Loucy (cell line): ENCODE measurements at regions not wholly inside any gene's neighbourhood (a gene's known extent, or its start where the extent isn't known, plus 50 kb on each side); places are given as distances from the start of the nearest gene placed in this dataset.

Experiments used
- H2AFZ ChIP-seq: fragments of 200-600 bp; sonication (generic); 2 replicates; pipeline ENCODE4 v1.6.0; 2016; ENCODE audit warnings: antibody characterized with exemption, mild to moderate bottlenecking, low read length, moderate library complexity
- H3F3A ChIP-seq: fragments of 200-600 bp; 2 replicates; pipeline ENCODE4 v1.6.0; 2016; ENCODE audit warnings: antibody characterized with exemption, low read depth, mild to moderate bottlenecking
- H3K27me3 ChIP-seq: fragments of 200-600 bp; sonication (generic); 2 replicates; pipeline ENCODE4 v1.6.1; 2014; ENCODE audit warnings: low read length, mild to moderate bottlenecking; ENCODE audit not compliant: insufficient read depth, poor library complexity, severe bottlenecking
- H3K36me3 ChIP-seq: fragments of 200-600 bp; sonication (generic); 2 replicates; pipeline ENCODE4 v1.6.1; 2016; ENCODE audit warnings: low read length; ENCODE audit not compliant: insufficient read depth
- H3K4me1 ChIP-seq: fragments of 200-600 bp; sonication (generic); 2 replicates; pipeline ENCODE4 v1.5.1; 2014; ENCODE audit warnings: low read length, mild to moderate bottlenecking; ENCODE audit not compliant: insufficient read depth, poor library complexity, severe bottlenecking
- H3K4me2 ChIP-seq: fragments of 200-600 bp; sonication (generic); 2 replicates; pipeline ENCODE4 v1.6.0; 2014; ENCODE audit warnings: antibody characterized with exemption, low read length, low read depth, mild to moderate bottlenecking; ENCODE audit not compliant: poor library complexity, severe bottlenecking
- H3K4me3 ChIP-seq: fragments of 200-600 bp; sonication (generic); 2 replicates; pipeline ENCODE4 v1.5.1; 2014; ENCODE audit warnings: low read length, mild to moderate bottlenecking, mixed read lengths; ENCODE audit not compliant: poor library complexity, severe bottlenecking
- H3K79me2 ChIP-seq: fragments of 200-600 bp; sonication (generic); 2 replicates; pipeline ENCODE4 v1.6.1; 2014; ENCODE audit warnings: low read length; ENCODE audit not compliant: insufficient read depth
- H3K9ac ChIP-seq: fragments of 200-600 bp; sonication (generic); 2 replicates; pipeline ENCODE4 v1.6.0; 2014; ENCODE audit warnings: mild to moderate bottlenecking, low read depth, low read length, moderate library complexity; ENCODE audit not compliant: poor library complexity, severe bottlenecking
- H3K9me2 ChIP-seq: fragments of 200-600 bp; sonication (generic); replicated peaks from 2 replicates; pipeline ENCODE4 v1.6.1; 2016; ENCODE audit warnings: low read depth, low read length, mixed read lengths
- H3K9me3 ChIP-seq: fragments of 200-600 bp; sonication (generic); 2 replicates; pipeline ENCODE4 v1.6.1; 2014; ENCODE audit warnings: mild to moderate bottlenecking, antibody characterized with exemption, low read length, low read depth; ENCODE audit not compliant: insufficient read depth
- H4K20me1 ChIP-seq: fragments of 200-600 bp; sonication (generic); 2 replicates; pipeline ENCODE4 v1.6.0; 2014; ENCODE audit warnings: antibody characterized with exemption, low read length, mild to moderate bottlenecking; ENCODE audit not compliant: insufficient read depth, poor library complexity, severe bottlenecking
- EZH2phosphoT487 ChIP-seq: fragments of 200-600 bp; IDR thresholded peaks from 2 replicates; pipeline ENCODE4 v1.6.1; 2018; ENCODE audit warnings: antibody characterized with exemption, mild to moderate bottlenecking, moderate library complexity, borderline replicate concordance
- TF ChIP-seq, protein P1 (sequence below): fragments of 200-600 bp; sonication (generic); conservative IDR thresholded peaks from 2 replicates; pipeline ENCODE4 v1.5.1; 2014; ENCODE audit warnings: mild to moderate bottlenecking, antibody characterized with exemption, low read length

DNA sequence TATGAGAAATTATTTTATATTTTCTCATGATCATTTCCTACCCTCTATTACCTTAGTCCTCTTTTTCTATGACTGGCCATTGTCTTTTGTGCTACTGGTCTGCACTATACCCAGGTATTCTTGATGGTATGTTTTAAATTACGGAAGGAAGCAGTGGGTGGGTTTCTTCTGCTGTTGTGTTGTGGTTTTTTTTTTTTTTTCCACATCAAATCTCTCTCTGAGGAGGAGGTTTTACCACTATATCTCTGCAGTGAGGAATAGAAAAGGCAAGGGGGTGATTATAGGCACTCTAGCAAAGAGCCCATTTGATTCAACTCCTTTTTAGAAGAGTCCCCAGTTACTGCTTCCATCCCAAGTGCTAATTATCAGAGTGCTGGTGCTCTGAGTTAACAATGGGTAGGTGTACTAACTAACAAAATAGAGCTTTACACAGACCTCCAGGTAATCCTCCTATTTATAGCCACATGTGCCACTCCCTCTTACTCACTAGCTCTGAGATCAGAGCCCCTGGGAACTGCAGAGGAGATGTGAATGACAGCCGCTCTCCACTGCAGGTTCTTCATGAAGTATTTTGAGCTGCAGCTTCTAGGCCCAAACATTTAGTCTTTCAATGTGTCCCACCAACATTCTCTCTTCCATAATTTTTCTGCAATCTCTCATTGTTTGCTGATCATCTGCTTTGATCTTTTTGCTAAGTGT is 301.6 kb upstream of the GULP1 start:
- Histone ChIP-seq H3F3A (peaks cover 6% of the 10 kb centered on the region), H3K4me3 (peak overlapping the region; percentile 51), H3K9me2 (no peaks in the 10 kb centered on the region), H3K9ac (no peak overlapping the region), H3K9me3 (no peaks in the 10 kb centered on the region), H3K4me2 (peak overlapping the region; percentile 70), H2AFZ (no peak overlapping the region), H3K79me2 (no peaks in the 10 kb centered on the region), H3K36me3 (no peaks in the 10 kb centered on the region), H4K20me1 (no peaks in the 10 kb centered on the region), H3K4me1 (peaks cover 80% of the 10 kb centered on the region), H3K27me3 (no peaks in the 10 kb centered on the region)
- TF ChIP-seq, protein P1, sequence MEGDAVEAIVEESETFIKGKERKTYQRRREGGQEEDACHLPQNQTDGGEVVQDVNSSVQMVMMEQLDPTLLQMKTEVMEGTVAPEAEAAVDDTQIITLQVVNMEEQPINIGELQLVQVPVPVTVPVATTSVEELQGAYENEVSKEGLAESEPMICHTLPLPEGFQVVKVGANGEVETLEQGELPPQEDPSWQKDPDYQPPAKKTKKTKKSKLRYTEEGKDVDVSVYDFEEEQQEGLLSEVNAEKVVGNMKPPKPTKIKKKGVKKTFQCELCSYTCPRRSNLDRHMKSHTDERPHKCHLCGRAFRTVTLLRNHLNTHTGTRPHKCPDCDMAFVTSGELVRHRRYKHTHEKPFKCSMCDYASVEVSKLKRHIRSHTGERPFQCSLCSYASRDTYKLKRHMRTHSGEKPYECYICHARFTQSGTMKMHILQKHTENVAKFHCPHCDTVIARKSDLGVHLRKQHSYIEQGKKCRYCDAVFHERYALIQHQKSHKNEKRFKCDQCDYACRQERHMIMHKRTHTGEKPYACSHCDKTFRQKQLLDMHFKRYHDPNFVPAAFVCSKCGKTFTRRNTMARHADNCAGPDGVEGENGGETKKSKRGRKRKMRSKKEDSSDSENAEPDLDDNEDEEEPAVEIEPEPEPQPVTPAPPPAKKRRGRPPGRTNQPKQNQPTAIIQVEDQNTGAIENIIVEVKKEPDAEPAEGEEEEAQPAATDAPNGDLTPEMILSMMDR = no peak
- no peak for TF ChIP-seq EZH2phosphoT487

DNA sequence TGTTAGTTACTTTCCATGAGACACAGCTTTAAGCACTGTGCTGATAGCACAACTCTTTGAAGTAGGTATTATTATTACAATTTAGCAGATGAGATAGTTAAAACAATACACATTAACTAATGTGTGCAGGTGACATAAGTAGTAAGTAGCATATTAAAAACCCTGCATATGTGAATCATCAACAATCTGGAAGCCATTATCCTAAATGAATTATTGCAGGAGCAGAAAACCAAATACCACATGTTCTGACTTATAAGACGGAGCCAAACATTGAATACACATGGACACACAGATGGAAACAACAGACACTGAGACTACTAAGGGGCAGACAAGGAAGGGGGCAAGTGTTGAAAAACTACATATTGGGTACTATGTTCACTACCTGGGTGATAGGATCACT is 300.3 kb upstream of the GULP1 start:
- H3K4me1 ChIP-seq = peaks cover 69% of the 10 kb centered on the region
- H4K20me1 ChIP-seq = no peaks in the 10 kb centered on the region
- no peaks in the 10 kb centered on the region for H3K36me3 ChIP-seq
- H3K79me2 ChIP-seq = no peaks in the 10 kb centered on the region
- H2AFZ ChIP-seq = no peak overlapping the region
- H3K4me3 ChIP-seq = no peak overlapping the region
- peaks cover 6% of the 10 kb centered on the region for H3F3A ChIP-seq
- no peaks in the 10 kb centered on the region for H3K9me3 ChIP-seq
- no peak overlapping the region for H3K9ac ChIP-seq
- no peak overlapping the region for H3K4me2 ChIP-seq
- no peaks in the 10 kb centered on the region for H3K9me2 ChIP-seq
- no peaks in the 10 kb centered on the region for H3K27me3 ChIP-seq
- TF ChIP-seq, protein P1 = no peak
- TF ChIP-seq EZH2phosphoT487 = no peak

DNA sequence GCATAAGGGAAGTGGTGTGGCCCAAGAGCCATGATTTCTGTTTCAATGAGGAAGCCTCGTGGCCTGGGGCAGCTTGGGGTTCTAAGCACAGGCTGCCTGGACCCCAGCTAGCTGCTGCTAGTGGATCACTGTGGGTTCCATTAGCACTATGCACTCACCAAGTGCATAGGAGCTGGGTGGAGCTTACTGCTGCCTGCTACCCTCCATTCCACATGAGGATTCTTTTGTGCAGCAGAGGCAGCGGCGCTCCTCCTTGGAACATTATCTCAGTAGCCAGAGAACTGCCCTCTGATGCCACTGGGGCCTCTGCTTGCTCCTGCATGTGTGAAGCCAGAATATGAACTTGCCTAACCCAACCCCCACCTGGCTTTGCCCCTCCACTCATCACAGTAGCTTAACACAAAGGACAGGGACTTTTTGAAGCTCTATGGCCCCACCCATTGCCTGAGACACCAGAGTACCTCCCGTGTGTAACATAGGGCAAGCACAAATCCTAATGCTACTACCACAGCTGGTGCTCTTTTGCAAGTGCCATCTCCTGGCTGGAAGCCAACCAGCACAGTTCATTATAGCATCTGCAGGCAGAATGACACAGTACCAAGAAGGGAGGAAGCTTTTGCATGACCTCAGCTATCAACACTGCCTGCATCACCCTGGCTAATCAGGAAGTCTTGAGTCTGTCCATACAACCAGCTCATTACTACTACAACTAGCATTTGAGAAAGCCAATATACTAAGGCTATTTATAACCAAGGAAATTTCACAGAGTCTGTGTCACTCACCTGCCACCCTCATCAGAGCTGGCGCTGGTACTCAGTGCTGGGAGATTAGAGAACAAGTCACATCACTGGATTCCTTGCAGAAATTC is 297.0 kb upstream of the GULP1 start:
- Histone ChIP-seq H3K9ac (no peak overlapping the region), H3K4me2 (no peak overlapping the region), H2AFZ (peak overlapping the region; percentile 8; the same call in 1 of the 2 replicates), H4K20me1 (no peaks in the 10 kb centered on the region), H3K9me2 (no peaks in the 10 kb centered on the region), H3K4me3 (no peak overlapping the region), H3F3A (peaks cover 6% of the 10 kb centered on the region), H3K27me3 (no peaks in the 10 kb centered on the region), H3K9me3 (no peaks in the 10 kb centered on the region), H3K4me1 (peaks cover 46% of the 10 kb centered on the region), H3K79me2 (no peaks in the 10 kb centered on the region), H3K36me3 (no peaks in the 10 kb centered on the region)
- TF ChIP-seq, protein P1 = no peak
- TF ChIP-seq EZH2phosphoT487 = no peak
